SU-DHL-6 (cell line): ENCODE measurements at regions not wholly inside any gene's neighbourhood (a gene's known extent, or its start where the extent isn't known, plus 50 kb on each side); places are given as distances from the start of the nearest gene placed in this dataset.

Source experiments
- H2AFZ ChIP-seq: fragments of 200-600 bp; sonication (generic); 2 replicates; pipeline ENCODE4 v1.6.1; 2014; ENCODE audit warnings: low read depth, mild to moderate bottlenecking, moderate library complexity, mixed read lengths, antibody characterized with exemption, low read length; ENCODE audit not compliant: severe bottlenecking
- H3F3A ChIP-seq: fragments of 200-600 bp; shearing (Covaris generic); 2 replicates; pipeline ENCODE4 v1.6.0; 2016; ENCODE audit warnings: antibody characterized with exemption, mild to moderate bottlenecking; ENCODE audit not compliant: insufficient read depth
- H3K27ac ChIP-seq: fragments of 200-600 bp; sonication (generic); 2 replicates; pipeline ENCODE4 v1.5.1; 2016; ENCODE audit warnings: low read depth, mild to moderate bottlenecking, low read length, moderate library complexity, mixed read lengths
- H3K27me3 ChIP-seq: fragments of 200-600 bp; sonication (generic), shearing (Covaris generic); 2 replicates; pipeline ENCODE4 v1.6.0; 2014; ENCODE audit warnings: mild to moderate bottlenecking, low read length
- H3K36me3 ChIP-seq: fragments of 200-600 bp; sonication (generic); 2 replicates; pipeline ENCODE4 v1.6.1; 2014; ENCODE audit warnings: mild to moderate bottlenecking, low read length, mixed read lengths
- H3K4me2 ChIP-seq: fragments of 300-600, 200-600 bp; shearing (Covaris generic), sonication (generic); 2 replicates; pipeline ENCODE4 v1.6.0; 2014; ENCODE audit warnings: low read length, low read depth, mild to moderate bottlenecking; ENCODE audit not compliant: poor library complexity, severe bottlenecking
- H3K4me3 ChIP-seq: fragments of 200-600 bp; sonication (generic); 2 replicates; pipeline ENCODE4 v1.5.1; 2014; ENCODE audit warnings: antibody characterized with exemption, low read length, mild to moderate bottlenecking, mixed read lengths; ENCODE audit not compliant: insufficient read depth, poor library complexity, severe bottlenecking
- H3K79me2 ChIP-seq: fragments of 200-600 bp; sonication (generic); 2 replicates; pipeline ENCODE4 v1.6.1; 2014; ENCODE audit warnings: mild to moderate bottlenecking, low read length, moderate library complexity; ENCODE audit not compliant: insufficient read depth
- H3K9ac ChIP-seq: fragments of 200-600 bp; sonication (generic); 2 replicates; pipeline ENCODE4 v1.7.0; 2014; ENCODE audit warnings: mild to moderate bottlenecking, low read length
- H3K9me2 ChIP-seq: fragments of 200-600 bp; sonication (generic); replicated peaks from 2 replicates; pipeline ENCODE4 v1.6.1; 2014; ENCODE audit warnings: low read length; ENCODE audit not compliant: insufficient read depth
- H3K9me3 ChIP-seq: fragments of 200-600 bp; sonication (generic); 2 replicates; pipeline ENCODE4 v1.6.1; 2014; ENCODE audit warnings: low read length, mixed read lengths; ENCODE audit not compliant: insufficient read depth
- H4K20me1 ChIP-seq: fragments of 200-600 bp; sonication (generic); 2 replicates; pipeline ENCODE4 v1.6.1; 2014; ENCODE audit warnings: low read depth, mild to moderate bottlenecking, antibody characterized with exemption, low read length, moderate library complexity, mixed read lengths
- CTCF ChIP-seq: fragments of 200-600 bp; sonication (generic); IDR thresholded peaks from one replicate; pipeline ENCODE4 v1.5.1; 2017; ENCODE audit warnings: antibody characterized with exemption, mild to moderate bottlenecking, low read length, moderate library complexity; ENCODE audit not compliant: insufficient read depth, poor library complexity, severe bottlenecking
- EZH2phosphoT487 ChIP-seq: fragments of 200-600 bp; sonication (generic), shearing (Covaris generic); conservative IDR thresholded peaks from 2 replicates; pipeline ENCODE4 v1.6.1; 2018; ENCODE audit warnings: mild to moderate bottlenecking, antibody characterized with exemption, low read length, moderate library complexity, mixed read lengths

GRCh38 chr7:7122701-7123281, 59.6 kb upstream of the C1GALT1 start:
- Histone ChIP-seq H3K27me3 (no peaks in the 10 kb centered on the region), H3K4me3 (no peak overlapping the region), H3K4me2 (no peak overlapping the region), H3K27ac (no peak overlapping the region), H3F3A (no peaks in the 10 kb centered on the region), H3K79me2 (no peaks in the 10 kb centered on the region), H3K9me2 (no peaks in the 10 kb centered on the region), H4K20me1 (no peaks in the 10 kb centered on the region), H3K36me3 (no peaks in the 10 kb centered on the region), H2AFZ (no peak overlapping the region), H3K9me3 (no peaks in the 10 kb centered on the region), H3K9ac (no peak overlapping the region)
- TF ChIP-seq EZH2phosphoT487 = no peak
- no peak for TF ChIP-seq CTCF

- Histone ChIP-seq H3K4me2 (no peak overlapping the region), H4K20me1 (no peaks in the 10 kb centered on the region), H3F3A (no peaks in the 10 kb centered on the region), H3K4me3 (no peak overlapping the region), H3K79me2 (no peaks in the 10 kb centered on the region), H3K36me3 (no peaks in the 10 kb centered on the region), H3K27me3 (no peaks in the 10 kb centered on the region), H3K9me3 (no peaks in the 10 kb centered on the region), H2AFZ (no peak overlapping the region), H3K9me2 (no peaks in the 10 kb centered on the region), H3K9ac (no peak overlapping the region), H3K27ac (no peak overlapping the region)
- TF ChIP-seq CTCF (no peak), EZH2phosphoT487 (no peak)
Measured at GRCh38 chr7:7125963-7126362, 56.4 kb upstream of the C1GALT1 start.

GRCh38 chr7:7127773-7128172, 54.6 kb upstream of the C1GALT1 start:
- Histone ChIP-seq H3K9me2 (no peaks in the 10 kb centered on the region), H3K9me3 (no peaks in the 10 kb centered on the region), H3K79me2 (no peaks in the 10 kb centered on the region)

More at GRCh38 chr7:7127773-7128172, 54.6 kb upstream of the C1GALT1 start:
- H2AFZ ChIP-seq = no peak overlapping the region
- H3K27me3 ChIP-seq = no peaks in the 10 kb centered on the region
- H4K20me1 ChIP-seq = no peaks in the 10 kb centered on the region
- H3K4me3 ChIP-seq = no peak overlapping the region
- no peaks in the 10 kb centered on the region for H3K36me3 ChIP-seq
- no peaks in the 10 kb centered on the region for H3F3A ChIP-seq
- H3K4me2 ChIP-seq = no peak overlapping the region
- no peak for TF ChIP-seq EZH2phosphoT487
- TF ChIP-seq CTCF = no peak
- H3K9ac ChIP-seq = no peak overlapping the region
- no peak overlapping the region for H3K27ac ChIP-seq
